ENCODE measurements at regions not wholly inside any gene's neighbourhood (a gene's known extent, or its start where the extent isn't known, plus 50 kb on each side); places are given as distances from the start of the nearest gene placed in this dataset.
"Not testable (repeated sequence)": the region's sequence is repeated elsewhere in the genome, so short reads cannot be mapped to it uniquely, and the experiment has no call there.

DNA sequence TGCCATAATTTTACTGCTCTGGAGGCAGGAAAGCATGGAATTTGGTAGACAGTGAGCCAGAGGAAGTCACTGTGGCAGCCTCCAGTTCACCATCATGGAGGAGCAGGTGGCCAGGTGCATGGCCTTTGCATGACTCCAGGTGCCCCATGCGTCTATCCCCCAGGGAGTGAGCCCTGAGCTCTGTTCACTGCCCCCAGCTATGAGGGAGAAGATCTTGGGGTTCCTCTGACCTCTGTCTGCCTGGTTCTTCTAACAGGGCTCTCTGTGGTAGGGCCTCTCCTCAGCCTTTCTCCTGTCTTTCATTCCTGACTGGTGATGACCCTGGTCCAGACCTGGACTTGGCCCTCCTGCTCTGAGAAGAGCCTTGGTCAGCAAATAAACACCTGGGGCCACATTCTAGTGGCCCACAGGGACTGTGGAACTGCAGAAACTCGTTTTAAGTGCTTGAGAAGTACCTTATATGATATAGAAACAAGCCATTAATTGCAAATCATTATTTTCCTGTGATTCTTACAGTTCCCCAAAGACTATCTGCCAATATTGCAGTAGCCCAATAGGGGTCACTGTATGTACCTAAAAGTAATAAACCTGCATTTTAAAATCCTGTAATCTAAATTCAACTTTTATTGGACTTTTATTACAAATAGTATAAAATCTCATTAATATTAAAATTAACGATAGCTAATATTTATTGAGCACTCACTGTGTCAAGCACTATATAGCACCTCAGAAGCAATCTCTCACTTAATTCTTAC lies 120.0 kb upstream of the SYT13 start:
- Mint-ChIP-seq H3K9me3 (ENCODE audit: unreplicated experiment) (no peaks in the 10 kb centered on the region), H3K27me3 (ENCODE audit: insufficient read depth, unreplicated experiment) (peaks cover 13% of the 10 kb centered on the region), H3K4me1 (ENCODE audit: low read depth, unreplicated experiment) (no peaks in the 10 kb centered on the region), H3K27ac (ENCODE audit: unreplicated experiment) (no peak overlapping the region), H3K36me3 (ENCODE audit: insufficient read depth, unreplicated experiment) (no peaks in the 10 kb centered on the region), H3K4me3 (ENCODE audit: unreplicated experiment) (no peak overlapping the region)
- H3K4me1 ChIP-seq: no peaks in the 10 kb centered on the region
- BruUV-seq (replicated peaks): no TSS peak
- CTCF ChIA-PET: interaction anchor here (0.5 kb wide), 1 partner anchor 14 kb away, joined by 3 read pairs; no protein-coding TSS in a partner anchor
- TF ChIP-seq, protein P1, sequence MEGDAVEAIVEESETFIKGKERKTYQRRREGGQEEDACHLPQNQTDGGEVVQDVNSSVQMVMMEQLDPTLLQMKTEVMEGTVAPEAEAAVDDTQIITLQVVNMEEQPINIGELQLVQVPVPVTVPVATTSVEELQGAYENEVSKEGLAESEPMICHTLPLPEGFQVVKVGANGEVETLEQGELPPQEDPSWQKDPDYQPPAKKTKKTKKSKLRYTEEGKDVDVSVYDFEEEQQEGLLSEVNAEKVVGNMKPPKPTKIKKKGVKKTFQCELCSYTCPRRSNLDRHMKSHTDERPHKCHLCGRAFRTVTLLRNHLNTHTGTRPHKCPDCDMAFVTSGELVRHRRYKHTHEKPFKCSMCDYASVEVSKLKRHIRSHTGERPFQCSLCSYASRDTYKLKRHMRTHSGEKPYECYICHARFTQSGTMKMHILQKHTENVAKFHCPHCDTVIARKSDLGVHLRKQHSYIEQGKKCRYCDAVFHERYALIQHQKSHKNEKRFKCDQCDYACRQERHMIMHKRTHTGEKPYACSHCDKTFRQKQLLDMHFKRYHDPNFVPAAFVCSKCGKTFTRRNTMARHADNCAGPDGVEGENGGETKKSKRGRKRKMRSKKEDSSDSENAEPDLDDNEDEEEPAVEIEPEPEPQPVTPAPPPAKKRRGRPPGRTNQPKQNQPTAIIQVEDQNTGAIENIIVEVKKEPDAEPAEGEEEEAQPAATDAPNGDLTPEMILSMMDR (IDR thresholded peaks at IDR 0.05; ENCODE audit: insufficient read depth in 1 of 2, low read depth in 1 of 2, low read length in 1 of 2, severe bottlenecking in 1 of 2, unreplicated experiment in 1 of 2): peak in 1 of 2 experiments; percentile 41
- peaks cover 2% of the 10 kb centered on the region for H3K27me3 ChIP-seq (replicated peaks; ENCODE audit: control insufficient read depth, insufficient read depth, low read length)
- no peaks in the 10 kb centered on the region for H3K9me3 ChIP-seq
- no peaks in the 10 kb centered on the region for H3K36me3 ChIP-seq (ENCODE audit: control insufficient read depth, insufficient read depth, low read length)
- POLR2A ChIA-PET: no interaction called here
- intact Hi-C loops (cut with micrococcal nuclease; ENCODE audit: unreplicated experiment): no loop called here
- DNase-seq: no peak
- no peak overlapping the region for H3K4me3 ChIP-seq (ENCODE audit: low read depth, low read length)

- H3K27ac Mint-ChIP-seq (ENCODE audit: unreplicated experiment); H3K4me1 Mint-ChIP-seq (ENCODE audit: low read depth, unreplicated experiment); H3K4me1 ChIP-seq; H3K9me3 ChIP-seq; DNase-seq; H3K27me3 ChIP-seq (replicated peaks; ENCODE audit: control insufficient read depth, insufficient read depth, low read length); CTCF ChIA-PET; BruUV-seq (replicated peaks); intact Hi-C loops (cut with micrococcal nuclease; ENCODE audit: unreplicated experiment); H3K4me3 ChIP-seq (ENCODE audit: low read depth, low read length); H3K36me3 Mint-ChIP-seq (ENCODE audit: insufficient read depth, unreplicated experiment); H3K4me3 Mint-ChIP-seq (ENCODE audit: unreplicated experiment); H3K36me3 ChIP-seq (ENCODE audit: control insufficient read depth, insufficient read depth, low read length); H3K9me3 Mint-ChIP-seq (ENCODE audit: unreplicated experiment): not testable (repeated sequence)
- peaks cover 21% of the 10 kb centered on the region for H3K27me3 Mint-ChIP-seq (ENCODE audit: insufficient read depth, unreplicated experiment)
- POLR2A ChIA-PET: interaction anchor here (0.6 kb wide), 1 partner anchor 140 kb away, joined by 3 read pairs; no protein-coding TSS in a partner anchor
Measured at GRCh38 chr11:45403521-45403920, 117.4 kb upstream of the SYT13 start.

DNA sequence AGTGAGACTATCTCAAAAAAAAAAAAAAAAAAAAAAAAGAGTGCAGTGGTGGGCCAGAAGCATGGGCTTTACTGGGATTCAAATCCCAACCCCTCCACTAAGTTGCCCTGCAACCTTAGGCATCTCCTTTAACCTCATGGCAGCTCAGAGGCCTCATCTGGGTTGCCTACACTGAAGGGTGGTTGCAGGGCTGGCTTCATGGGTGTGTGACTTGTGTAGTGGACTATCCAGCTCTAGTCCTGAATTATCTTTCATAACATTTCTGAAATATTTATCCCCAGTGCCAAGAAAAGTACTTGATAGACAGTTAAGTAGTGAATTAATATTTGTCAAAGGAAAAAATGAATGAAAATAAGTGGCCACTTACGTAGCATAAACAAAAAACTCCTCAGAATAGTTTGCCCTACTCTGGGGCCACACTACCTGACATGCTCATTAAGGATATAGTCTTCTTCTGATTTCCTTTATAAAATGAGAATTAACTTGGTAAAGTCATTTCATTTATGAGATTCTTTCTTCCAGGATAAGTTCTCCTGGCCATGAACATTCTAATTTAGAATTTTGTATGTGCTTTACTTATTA lies 116.0 kb upstream of the SYT13 start:
- Mint-ChIP-seq H3K9me3 (ENCODE audit: unreplicated experiment) (no peaks in the 10 kb centered on the region), H3K4me1 (ENCODE audit: low read depth, unreplicated experiment) (no peaks in the 10 kb centered on the region), H3K4me3 (ENCODE audit: unreplicated experiment) (no peak overlapping the region), H3K36me3 (ENCODE audit: insufficient read depth, unreplicated experiment) (no peaks in the 10 kb centered on the region), H3K27me3 (ENCODE audit: insufficient read depth, unreplicated experiment) (peaks cover 22% of the 10 kb centered on the region), H3K27ac (ENCODE audit: unreplicated experiment) (no peak overlapping the region)
- BruUV-seq (replicated peaks): no TSS peak
- Histone ChIP-seq H3K4me3 (ENCODE audit: low read depth, low read length) (no peak overlapping the region), H3K27me3 (replicated peaks; ENCODE audit: control insufficient read depth, insufficient read depth, low read length) (no peaks in the 10 kb centered on the region; the same call in none of the 2 replicates), H3K36me3 (ENCODE audit: control insufficient read depth, insufficient read depth, low read length) (no peaks in the 10 kb centered on the region), H3K4me1 (no peaks in the 10 kb centered on the region), H3K9me3 (no peaks in the 10 kb centered on the region)
- TF ChIP-seq, protein P1 (IDR thresholded peaks at IDR 0.05; ENCODE audit: insufficient read depth in 1 of 2, low read depth in 1 of 2, low read length in 1 of 2, severe bottlenecking in 1 of 2, unreplicated experiment in 1 of 2): no peak
- ChIA-PET CTCF (no interaction called here), POLR2A (no interaction called here)
- intact Hi-C loops (cut with micrococcal nuclease; ENCODE audit: unreplicated experiment): no loop called here
- DNase-seq: no peak

Data from Caco-2 (cell line).